B cell (primary cell): ENCODE measurements at regions not wholly inside any gene's neighbourhood (a gene's known extent, or its start where the extent isn't known, plus 50 kb on each side); places are given as distances from the start of the nearest gene placed in this dataset.

Experiments
- CTCF ChIP-seq: fragments of 200-600 bp; IDR thresholded peaks from one replicate; pipeline ENCODE4 v1.8.0; 2022; ENCODE audit warnings: antibody characterized with exemption, mild to moderate bottlenecking
- EZH2 ChIP-seq: IDR thresholded peaks from 2 replicates; pipeline ENCODE4 v1.6.1; 2012; ENCODE audit warnings: borderline replicate concordance, low read depth, mild to moderate bottlenecking, moderate library complexity, low read length; ENCODE audit not compliant: insufficient read depth, poor library complexity, severe bottlenecking

- no peak for TF ChIP-seq CTCF
- no peak for TF ChIP-seq EZH2
These were observed 391.1 kb upstream of the JAG1 start for GRCh38 chr20:11064946-11065345.
